B cell (primary cell): ENCODE measurements at regions not wholly inside any gene's neighbourhood (a gene's known extent, or its start where the extent isn't known, plus 50 kb on each side); places are given as distances from the start of the nearest gene placed in this dataset.

Experiments
- EZH2 ChIP-seq: IDR thresholded peaks from 2 replicates; pipeline ENCODE4 v1.6.1; 2012; ENCODE audit warnings: borderline replicate concordance, low read depth, mild to moderate bottlenecking, moderate library complexity, low read length; ENCODE audit not compliant: insufficient read depth, poor library complexity, severe bottlenecking
- TF ChIP-seq, protein P1 (sequence below): fragments of 200-600 bp; IDR thresholded peaks from one replicate; pipeline ENCODE4 v1.8.0; 2022; ENCODE audit warnings: antibody characterized with exemption, mild to moderate bottlenecking

DNA sequence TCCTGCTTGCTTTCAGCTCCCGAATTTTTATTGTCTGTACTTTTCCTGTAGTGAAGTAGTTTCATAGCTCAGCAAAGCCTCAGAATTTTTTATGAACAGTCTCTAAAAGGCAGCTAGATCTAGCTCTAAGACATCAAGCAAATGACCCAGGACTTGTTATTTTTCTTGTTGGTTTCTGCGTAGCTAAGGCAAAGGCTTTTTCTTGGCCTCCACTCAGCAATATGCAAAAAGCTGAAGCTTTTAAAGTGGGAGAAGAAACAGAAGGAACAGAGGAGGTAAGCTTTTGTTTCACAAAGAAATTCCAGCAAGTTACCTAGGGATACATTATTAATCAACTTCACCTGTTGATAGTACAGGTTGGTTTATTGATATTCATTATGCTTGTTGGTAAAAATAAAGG, 235.9 kb downstream of the PCDH20 start:
- TF ChIP-seq, protein P1, sequence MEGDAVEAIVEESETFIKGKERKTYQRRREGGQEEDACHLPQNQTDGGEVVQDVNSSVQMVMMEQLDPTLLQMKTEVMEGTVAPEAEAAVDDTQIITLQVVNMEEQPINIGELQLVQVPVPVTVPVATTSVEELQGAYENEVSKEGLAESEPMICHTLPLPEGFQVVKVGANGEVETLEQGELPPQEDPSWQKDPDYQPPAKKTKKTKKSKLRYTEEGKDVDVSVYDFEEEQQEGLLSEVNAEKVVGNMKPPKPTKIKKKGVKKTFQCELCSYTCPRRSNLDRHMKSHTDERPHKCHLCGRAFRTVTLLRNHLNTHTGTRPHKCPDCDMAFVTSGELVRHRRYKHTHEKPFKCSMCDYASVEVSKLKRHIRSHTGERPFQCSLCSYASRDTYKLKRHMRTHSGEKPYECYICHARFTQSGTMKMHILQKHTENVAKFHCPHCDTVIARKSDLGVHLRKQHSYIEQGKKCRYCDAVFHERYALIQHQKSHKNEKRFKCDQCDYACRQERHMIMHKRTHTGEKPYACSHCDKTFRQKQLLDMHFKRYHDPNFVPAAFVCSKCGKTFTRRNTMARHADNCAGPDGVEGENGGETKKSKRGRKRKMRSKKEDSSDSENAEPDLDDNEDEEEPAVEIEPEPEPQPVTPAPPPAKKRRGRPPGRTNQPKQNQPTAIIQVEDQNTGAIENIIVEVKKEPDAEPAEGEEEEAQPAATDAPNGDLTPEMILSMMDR, result no peak
- TF ChIP-seq EZH2, result no peak
